Stimulated activated memory B cell treated with anti-CD40 and anti-IgM and Interleukin-4, amounts not matched to agents 10 μg/mL and 1 μg/mL and 100 μg/mL, for 72 hours (primary cell): ENCODE measurements at regions not wholly inside any gene's neighbourhood (a gene's known extent, or its start where the extent isn't known, plus 50 kb on each side); places are given as distances from the start of the nearest gene placed in this dataset.
"Not testable (repeated sequence)": the region's sequence is repeated elsewhere in the genome, so short reads cannot be mapped to it uniquely, and the experiment has no call there.

Source experiments
- ATAC-seq: fragments of 150-1000 bp; cut with Tn5 transposase; 2 replicates; pipeline ENCODE4 v1.10.0; 2021
- H3K27ac Mint-ChIP-seq: one replicate; pipeline ENCODE4 v1.8.0; 2022; ENCODE audit warnings: mild to moderate bottlenecking, mixed read lengths
- H3K27me3 Mint-ChIP-seq: one replicate; pipeline ENCODE4 v1.8.0; 2022; ENCODE audit warnings: mixed read lengths
- H3K36me3 Mint-ChIP-seq: one replicate; pipeline ENCODE4 v1.8.0; 2022; ENCODE audit warnings: mixed read lengths
- H3K4me1 Mint-ChIP-seq: one replicate; pipeline ENCODE4 v1.8.0; 2022; ENCODE audit warnings: mixed read lengths
- H3K4me3 Mint-ChIP-seq: one replicate; pipeline ENCODE4 v1.8.0; 2022; ENCODE audit warnings: mild to moderate bottlenecking, moderate library complexity, mixed read lengths
- H3K9me3 Mint-ChIP-seq: one replicate; pipeline ENCODE4 v1.8.0; 2022; ENCODE audit warnings: mixed read lengths

DNA sequence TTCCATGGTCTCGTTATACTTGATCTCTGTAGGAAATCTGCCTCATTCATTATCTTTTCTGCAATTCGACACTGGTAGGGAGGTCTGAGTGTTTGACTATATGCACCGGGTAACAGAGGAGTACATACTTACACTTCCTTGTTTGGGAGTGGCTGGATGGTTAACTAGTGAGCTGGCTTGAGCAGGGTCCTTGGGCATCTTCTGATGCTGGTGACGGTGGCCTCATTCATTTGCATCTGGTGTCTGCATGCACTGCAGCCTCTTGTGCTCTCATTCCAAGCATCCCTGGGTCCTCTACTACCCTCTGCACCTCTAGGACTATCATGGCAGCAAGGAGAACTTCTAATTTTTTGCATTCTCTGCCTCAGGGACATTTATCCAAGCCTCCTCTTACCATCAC, 100.0 kb upstream of the TCF4 start:
- Mint-ChIP-seq H3K4me3 (no peak overlapping the region), H3K9me3 (no peaks in the 10 kb centered on the region), H3K27me3 (peaks cover 10% of the 10 kb centered on the region), H3K36me3 (no peaks in the 10 kb centered on the region), H3K4me1 (no peaks in the 10 kb centered on the region), H3K27ac (no peak overlapping the region)
- ATAC-seq, result no peak

DNA sequence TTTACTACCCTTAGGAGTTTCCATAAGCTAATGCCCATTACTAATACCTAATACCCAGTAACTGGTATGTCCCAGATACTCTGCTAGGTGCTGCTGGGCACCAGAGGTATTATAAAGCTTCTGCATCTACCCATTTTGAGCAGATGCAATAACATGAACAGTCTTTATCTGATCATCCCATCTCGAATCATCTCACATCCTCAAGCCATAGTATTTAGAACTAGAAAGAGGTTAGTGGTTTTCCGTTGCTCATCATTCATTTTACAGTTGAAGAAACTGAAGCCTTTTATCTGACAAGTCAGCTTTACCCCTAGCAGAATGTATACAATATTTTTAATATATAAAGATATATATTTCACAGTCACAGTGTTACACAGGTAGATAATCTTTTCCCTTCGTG, 99.1 kb upstream of the TCF4 start:
- H3K4me1 Mint-ChIP-seq, result no peaks in the 10 kb centered on the region
- H3K27me3 Mint-ChIP-seq, result peaks cover 10% of the 10 kb centered on the region
- ATAC-seq, result no peak
- H3K4me3 Mint-ChIP-seq, result no peak overlapping the region
- H3K27ac Mint-ChIP-seq, result no peak overlapping the region
- no peaks in the 10 kb centered on the region for H3K36me3 Mint-ChIP-seq
- no peaks in the 10 kb centered on the region for H3K9me3 Mint-ChIP-seq

DNA sequence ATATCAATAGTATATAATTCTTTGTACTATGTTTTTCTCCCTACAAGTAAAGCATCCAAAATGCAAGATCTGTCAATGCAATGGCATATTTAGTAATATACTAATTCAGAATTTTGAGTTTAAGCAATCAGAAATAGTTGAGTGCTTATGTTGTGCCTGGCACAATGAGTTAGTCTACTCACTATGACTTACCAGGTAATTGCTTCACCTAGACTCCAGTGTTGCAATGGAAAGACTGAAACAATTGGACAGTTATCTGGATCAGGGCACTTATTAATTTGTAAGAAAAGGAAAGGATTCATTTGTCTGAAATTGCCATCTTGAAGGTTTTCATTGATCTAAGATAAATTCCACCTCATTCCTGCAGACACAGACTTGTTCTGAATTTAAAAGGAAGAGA, 97.6 kb upstream of the TCF4 start:
- Mint-ChIP-seq H3K27ac (no peak overlapping the region), H3K9me3 (no peaks in the 10 kb centered on the region), H3K4me1 (no peaks in the 10 kb centered on the region), H3K4me3 (no peak overlapping the region), H3K27me3 (peaks cover 18% of the 10 kb centered on the region), H3K36me3 (no peaks in the 10 kb centered on the region)
- no peak for ATAC-seq

DNA sequence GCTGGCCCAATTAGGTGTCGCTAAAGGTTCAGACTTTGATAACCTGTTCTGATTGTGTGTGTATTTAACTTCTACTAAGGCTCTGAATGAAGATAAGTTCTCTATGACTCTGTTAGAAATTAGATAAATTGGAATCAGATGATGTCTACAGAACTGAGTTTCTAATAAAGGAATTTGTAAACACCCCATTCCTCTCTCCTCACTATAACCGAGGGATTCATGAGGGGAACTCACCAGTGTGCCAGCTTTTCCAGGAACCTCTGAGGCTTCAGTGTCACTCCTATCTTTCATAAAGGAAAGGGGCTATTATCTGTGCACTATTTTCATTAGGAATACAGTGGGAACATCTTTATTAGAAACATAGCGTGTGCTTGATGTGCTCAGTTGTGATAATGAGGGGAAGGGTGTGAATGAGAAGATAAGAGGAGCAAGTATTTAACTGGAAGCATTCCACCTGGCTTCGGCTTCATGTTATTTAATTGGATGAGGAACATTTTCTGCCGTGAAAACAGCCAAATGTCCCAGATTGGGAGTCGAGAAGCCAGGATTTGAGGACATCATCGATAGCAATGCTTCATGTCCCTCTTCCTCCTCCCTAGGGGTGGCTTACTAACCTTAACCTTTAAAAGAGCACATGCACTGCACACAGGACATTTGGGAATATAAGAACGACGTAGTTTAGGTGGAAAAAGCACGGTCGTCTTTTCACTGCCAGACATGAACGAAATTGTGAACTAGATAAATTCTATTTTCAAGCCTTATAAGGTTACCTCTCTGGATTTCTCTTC, 84.8 kb upstream of the TCF4 start:
- H3K27me3 Mint-ChIP-seq, result peaks cover 22% of the 10 kb centered on the region
- H3K4me1 Mint-ChIP-seq, result no peaks in the 10 kb centered on the region
- peaks cover 7% of the 10 kb centered on the region for H3K9me3 Mint-ChIP-seq
- peaks cover 5% of the 10 kb centered on the region for H3K36me3 Mint-ChIP-seq
- no peak overlapping the region for H3K27ac Mint-ChIP-seq
- no peak overlapping the region for H3K4me3 Mint-ChIP-seq
- ATAC-seq, result no peak

DNA sequence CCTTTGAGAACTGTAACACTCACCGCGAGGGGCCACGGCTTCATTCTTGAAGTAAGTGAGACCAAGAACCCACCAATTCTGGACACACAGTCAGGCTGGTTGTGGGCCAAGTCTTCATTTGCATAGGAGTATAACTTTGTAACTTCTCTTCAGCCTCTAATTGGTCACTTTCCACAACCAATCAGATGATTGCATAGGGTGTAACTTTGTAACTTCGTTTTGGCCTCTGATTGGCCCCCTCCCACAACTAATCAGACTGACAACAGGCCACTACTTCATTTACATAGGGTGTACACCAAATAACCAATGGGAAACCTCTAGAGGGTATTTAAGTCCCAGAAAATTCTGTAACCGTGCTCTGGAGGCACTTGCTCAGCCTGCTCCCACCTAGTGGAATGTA, 77.5 kb upstream of the TCF4 start:
- H3K4me1 Mint-ChIP-seq, result no peaks in the 10 kb centered on the region
- no peak for ATAC-seq
- no peaks in the 10 kb centered on the region for H3K9me3 Mint-ChIP-seq
- H3K36me3 Mint-ChIP-seq, result no peaks in the 10 kb centered on the region
- no peak overlapping the region for H3K27ac Mint-ChIP-seq
- H3K4me3 Mint-ChIP-seq, result no peak overlapping the region
- H3K27me3 Mint-ChIP-seq, result peaks cover 9% of the 10 kb centered on the region

DNA sequence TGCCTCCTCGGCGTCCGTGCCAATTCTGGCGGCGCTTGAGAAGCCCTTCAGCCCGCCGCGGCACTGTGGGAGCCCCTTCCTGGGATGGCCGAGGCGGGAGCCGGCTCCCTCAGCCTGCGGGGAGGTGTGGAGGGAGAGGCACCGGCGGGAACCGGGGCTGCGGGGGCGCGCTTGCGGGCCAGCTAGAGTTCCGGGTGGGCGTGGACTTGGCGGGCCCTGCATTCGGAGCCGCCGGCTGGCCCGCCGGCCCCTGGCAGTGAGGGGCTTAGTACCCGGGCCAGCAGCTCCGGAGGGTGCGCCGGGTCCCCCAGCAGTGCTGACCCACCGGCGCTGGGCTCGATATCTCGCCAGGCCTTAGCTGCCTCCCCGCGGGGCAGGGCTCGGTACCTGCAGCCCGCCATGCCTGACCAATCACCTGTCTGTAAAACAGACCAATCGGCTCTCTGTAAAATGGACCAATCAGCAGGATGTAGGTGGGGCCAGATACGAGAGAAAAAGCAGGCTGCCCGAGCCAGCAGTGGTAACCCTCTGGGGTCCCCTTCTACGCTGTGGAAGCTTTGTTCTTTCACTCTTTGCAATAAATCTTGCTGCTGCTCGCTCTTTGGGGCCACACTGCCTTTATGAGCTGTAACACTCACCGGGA, 76.9 kb upstream of the TCF4 start:
- not testable (repeated sequence) for H3K9me3 Mint-ChIP-seq, H3K4me1 Mint-ChIP-seq, ATAC-seq, H3K36me3 Mint-ChIP-seq, H3K27ac Mint-ChIP-seq, H3K27me3 Mint-ChIP-seq, H3K4me3 Mint-ChIP-seq

DNA sequence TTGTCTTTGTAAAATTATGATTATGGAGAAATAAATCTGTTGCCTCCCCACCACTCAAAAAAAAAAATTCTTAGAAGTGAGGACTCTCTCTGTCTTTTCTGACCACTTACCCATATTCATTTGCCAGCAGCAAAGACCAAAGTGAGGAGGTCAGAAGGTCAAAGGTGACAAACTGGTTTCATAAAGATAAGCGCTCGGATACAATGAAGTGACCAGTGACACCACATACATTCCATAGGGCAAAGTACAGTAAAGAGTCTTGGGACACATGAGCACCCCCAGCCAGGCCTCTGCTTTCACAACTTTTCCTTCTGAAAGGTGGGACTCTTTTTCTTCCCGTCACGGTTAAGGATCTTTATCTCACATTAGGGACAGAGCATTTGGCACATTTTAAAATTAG, 75.9 kb upstream of the TCF4 start:
- ATAC-seq, result no peak
- no peaks in the 10 kb centered on the region for H3K36me3 Mint-ChIP-seq
- peaks cover 9% of the 10 kb centered on the region for H3K27me3 Mint-ChIP-seq
- no peaks in the 10 kb centered on the region for H3K4me1 Mint-ChIP-seq
- no peak overlapping the region for H3K27ac Mint-ChIP-seq
- no peaks in the 10 kb centered on the region for H3K9me3 Mint-ChIP-seq
- no peak overlapping the region for H3K4me3 Mint-ChIP-seq

GRCh38 chr18:55658598-55658997, 70.6 kb upstream of the TCF4 start:
- ATAC-seq, result no peak
- Mint-ChIP-seq H3K36me3 (no peaks in the 10 kb centered on the region), H3K4me1 (peaks cover 6% of the 10 kb centered on the region), H3K27ac (no peak overlapping the region), H3K9me3 (no peaks in the 10 kb centered on the region), H3K27me3 (no peaks in the 10 kb centered on the region), H3K4me3 (no peak overlapping the region)

- H3K27me3 Mint-ChIP-seq, result no peaks in the 10 kb centered on the region
Observed at GRCh38 chr18:55657572-55658331, 69.8 kb upstream of the TCF4 start.

GRCh38 chr18:55654986-55655385, 67.0 kb upstream of the TCF4 start:
- Mint-ChIP-seq H3K4me3 (no peak overlapping the region), H3K27me3 (peaks cover 12% of the 10 kb centered on the region), H3K4me1 (peaks cover 6% of the 10 kb centered on the region), H3K9me3 (no peaks in the 10 kb centered on the region), H3K27ac (no peak overlapping the region), H3K36me3 (no peaks in the 10 kb centered on the region)
- no peak for ATAC-seq

More at GRCh38 chr18:55657572-55658331, 69.8 kb upstream of the TCF4 start:
- peaks cover 6% of the 10 kb centered on the region for H3K4me1 Mint-ChIP-seq
- H3K27ac Mint-ChIP-seq, result no peak overlapping the region
- no peak overlapping the region for H3K4me3 Mint-ChIP-seq
- peak; percentile 39 for ATAC-seq
- no peaks in the 10 kb centered on the region for H3K9me3 Mint-ChIP-seq
- H3K36me3 Mint-ChIP-seq, result no peaks in the 10 kb centered on the region

- no peak for ATAC-seq
- no peak overlapping the region for H3K4me3 Mint-ChIP-seq
- no peaks in the 10 kb centered on the region for H3K36me3 Mint-ChIP-seq
- no peak overlapping the region for H3K27ac Mint-ChIP-seq
- no peaks in the 10 kb centered on the region for H3K4me1 Mint-ChIP-seq
- peaks cover 12% of the 10 kb centered on the region for H3K27me3 Mint-ChIP-seq
- H3K9me3 Mint-ChIP-seq, result no peaks in the 10 kb centered on the region
Observed at GRCh38 chr18:55651236-55651635, 63.2 kb upstream of the TCF4 start.

DNA sequence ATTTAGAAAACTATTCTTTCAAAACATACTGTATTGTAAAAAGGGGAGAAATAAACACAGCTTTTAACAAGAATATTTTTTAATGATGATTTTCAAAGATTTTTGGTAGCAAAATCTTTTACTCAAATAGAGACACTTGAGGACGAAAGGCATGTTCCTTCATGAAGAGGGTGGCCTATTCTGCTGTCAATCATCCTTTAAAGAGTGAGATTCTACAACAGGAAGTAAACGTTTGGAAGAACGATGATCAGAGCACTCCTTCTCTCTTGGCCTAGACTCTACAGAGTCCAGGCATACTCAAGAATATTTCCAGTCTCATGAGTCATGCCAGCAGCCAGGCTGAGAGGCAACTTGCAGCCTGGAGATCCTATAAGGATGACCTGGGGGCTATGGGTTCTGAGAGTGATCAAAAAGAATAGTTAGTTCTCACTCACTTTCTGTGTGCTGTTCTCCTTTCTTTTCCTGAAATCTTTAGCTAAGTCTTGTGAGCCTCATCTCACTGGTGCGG, 62.4 kb upstream of the TCF4 start:
- Mint-ChIP-seq H3K4me3 (no peak overlapping the region), H3K36me3 (no peaks in the 10 kb centered on the region), H3K27ac (no peak overlapping the region), H3K9me3 (no peaks in the 10 kb centered on the region), H3K4me1 (no peaks in the 10 kb centered on the region), H3K27me3 (peaks cover 12% of the 10 kb centered on the region)
- no peak for ATAC-seq

- Mint-ChIP-seq H3K27me3 (peaks cover 12% of the 10 kb centered on the region), H3K36me3 (no peaks in the 10 kb centered on the region), H3K9me3 (no peaks in the 10 kb centered on the region), H3K4me3 (no peak overlapping the region), H3K27ac (no peak overlapping the region), H3K4me1 (no peaks in the 10 kb centered on the region)
- ATAC-seq, result no peak
Observed at GRCh38 chr18:55647331-55647730, 59.3 kb upstream of the TCF4 start.

DNA sequence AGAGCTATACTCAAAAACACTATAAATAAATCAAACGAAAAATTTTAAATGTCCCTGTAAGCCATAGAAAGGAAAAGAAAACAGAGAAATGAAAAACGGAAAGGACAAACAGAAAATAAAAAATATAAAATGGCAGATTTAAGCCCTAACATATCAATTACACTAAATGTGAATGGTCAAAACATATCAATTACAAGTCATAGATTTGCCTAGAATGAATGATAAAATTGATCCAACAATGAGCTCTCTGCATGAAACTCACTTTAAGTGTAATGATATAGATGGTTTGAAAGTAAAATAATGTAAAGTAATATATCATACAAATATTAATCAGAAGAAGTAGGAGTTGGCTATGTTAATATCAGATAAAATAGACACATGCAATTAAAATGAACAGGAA, 54.2 kb upstream of the TCF4 start:
- Mint-ChIP-seq H3K4me3 (no peak overlapping the region), H3K36me3 (peaks cover 8% of the 10 kb centered on the region), H3K4me1 (no peaks in the 10 kb centered on the region), H3K27me3 (no peaks in the 10 kb centered on the region), H3K27ac (no peak overlapping the region), H3K9me3 (peaks cover 8% of the 10 kb centered on the region)
- ATAC-seq, result no peak

- H3K27me3 Mint-ChIP-seq, result no peaks in the 10 kb centered on the region
- H3K4me1 Mint-ChIP-seq, result no peaks in the 10 kb centered on the region
- no peak overlapping the region for H3K4me3 Mint-ChIP-seq
- peaks cover 8% of the 10 kb centered on the region for H3K36me3 Mint-ChIP-seq
- H3K27ac Mint-ChIP-seq, result no peak overlapping the region
- no peak for ATAC-seq
- peaks cover 8% of the 10 kb centered on the region for H3K9me3 Mint-ChIP-seq
Observed at GRCh38 chr18:55641486-55641885, 53.5 kb upstream of the TCF4 start.
